GM12878 (cell line): ENCODE measurements at regions not wholly inside any gene's neighbourhood (a gene's known extent, or its start where the extent isn't known, plus 50 kb on each side); places are given as distances from the start of the nearest gene placed in this dataset.

Source experiments
- ATAC-seq: fragments of 200-7000 bp; cut with Tn5 transposase; 3 replicates; pipeline ENCODE4 v1.9.1; 2020; ENCODE audit warnings: mild to moderate bottlenecking, moderate library complexity
- BruUV-seq: library from RNA; stranded (reverse); fragments of 400-500 nt; replicated peaks from 2 replicates; lab custom pipeline; 2021; lab: Mats Ljungman, UMichigan
- CTCF ChIA-PET: fragments of 300-600 bp; sonication (Branson Sonifier 250); formaldehyde crosslinking; extraction: SDS; loops from one replicate; lab custom pipeline; 2021; ENCODE audit warnings: inconsistent platforms; lab: Yijun Ruan, JAX
- POLR2A ChIA-PET: fragments of 350-600 bp; formaldehyde crosslinking; extraction: SDS; loops from one replicate; lab custom pipeline; 2021; ENCODE audit warnings: inconsistent platforms; lab: Charles Lee
- RAD21 ChIA-PET: fragments of 300-600 bp; sonication (Branson Sonifier 250); formaldehyde crosslinking; loops from one replicate; lab custom pipeline; 2023; ENCODE audit warnings: antibody characterized with exemption; ENCODE audit not compliant: unreplicated experiment; lab: Charles Lee
- SMC1A ChIA-PET: fragments of 300-600 bp; sonication (Branson Sonifier 250); formaldehyde crosslinking; loops from one replicate; lab custom pipeline; 2023; ENCODE audit not compliant: unreplicated experiment, uncharacterized antibody; lab: Charles Lee
- DNase-seq: peaks from one replicate; pipeline ENCODE4 v3.0.0-alpha.2; 2011; ENCODE audit warnings: low read depth, low spot score
- FAIRE-seq: peaks from 3 replicates; lab custom pipeline; 2011; peaks lifted over from hg19 to GRCh38; lab: Jason Lieb, UNC
- H2AFZ ChIP-seq: 2 replicates; pipeline ENCODE4 v1.6.0; 2011; ENCODE audit warnings: low read depth, low read length, control low read depth; ENCODE audit not compliant: control insufficient read depth
- H3K27ac ChIP-seq: 2 replicates; pipeline ENCODE4 v1.5.1; 2011; ENCODE audit warnings: control low read depth; ENCODE audit not compliant: control insufficient read depth, insufficient read depth
- H3K27me3 ChIP-seq, 2 experiments: replicated peaks in 1 of 2; 2 replicates each; pipeline versions ENCODE4 v1.6.0 to v1.6.1; 2011; ENCODE audit warnings: low read length in 1 of 2; ENCODE audit not compliant: control insufficient read depth in 2 of 2, insufficient read depth in 2 of 2
- H3K36me3 ChIP-seq, 2 experiments: 2 replicates each; pipeline ENCODE4 v1.5.1; 2011; ENCODE audit warnings: low read length in 1 of 2; ENCODE audit not compliant: control insufficient read depth in 2 of 2, insufficient read depth in 2 of 2
- H3K4me1 ChIP-seq: 2 replicates; pipeline ENCODE4 v1.6.1; 2011; ENCODE audit warnings: mild to moderate bottlenecking, low read length, moderate library complexity, mixed read lengths; ENCODE audit not compliant: control insufficient read depth, insufficient read depth
- H3K4me2 ChIP-seq: 2 replicates; pipeline ENCODE4 v1.6.0; 2011; ENCODE audit warnings: control low read depth; ENCODE audit not compliant: control insufficient read depth, insufficient read depth
- H3K4me3 ChIP-seq: fragments of 200-600 bp; sonication (generic); 2 replicates; pipeline ENCODE4 v1.5.1; 2016
- H3K79me2 ChIP-seq: 2 replicates; pipeline ENCODE4 v1.6.0; 2011; ENCODE audit warnings: low read length; ENCODE audit not compliant: control insufficient read depth, insufficient read depth
- H3K9ac ChIP-seq: 2 replicates; pipeline ENCODE4 v1.8.0; 2011; ENCODE audit warnings: low read length, control low read depth, mixed read lengths; ENCODE audit not compliant: control insufficient read depth, insufficient read depth
- H3K9me3 ChIP-seq: replicated peaks from 3 replicates; pipeline ENCODE4 v1.5.1; 2011; ENCODE audit warnings: mild to moderate bottlenecking, low read length; ENCODE audit not compliant: control insufficient read depth, insufficient read depth
- H4K20me1 ChIP-seq: 2 replicates; pipeline ENCODE4 v1.6.0; 2011; ENCODE audit not compliant: control insufficient read depth, insufficient read depth
- CBX5 ChIP-seq: sonication (generic); IDR thresholded peaks from 2 replicates; pipeline ENCODE4 v1.6.1; 2016; ENCODE audit warnings: low read depth, moderate library complexity, mild to moderate bottlenecking, inconsistent platforms
- E2F4 ChIP-seq: IDR thresholded peaks from 2 replicates; pipeline ENCODE4 v1.6.1; 2012; ENCODE audit warnings: low read depth, low read length, improper control_type of control experiment
- HDGF ChIP-seq: fragments of 450-650 bp; IDR thresholded peaks from 2 replicates; pipeline ENCODE4 v1.6.1; 2016; ENCODE audit warnings: antibody characterized with exemption
- IKZF2 ChIP-seq, 2 experiments: fragments of 450-650 bp; IDR thresholded peaks; 2 replicates each; pipeline ENCODE4 v1.6.1; 2017; ENCODE audit warnings: mild to moderate bottlenecking in 2 of 2, moderate library complexity in 2 of 2
- KDM1A ChIP-seq: fragments of 200-600 bp; sonication (generic); IDR thresholded peaks from 2 replicates; pipeline ENCODE4 v1.6.1; 2016; ENCODE audit warnings: borderline replicate concordance
- MEF2A ChIP-seq: IDR thresholded peaks from 2 replicates; pipeline ENCODE4 v1.6.1; 2011; ENCODE audit warnings: low read depth, mild to moderate bottlenecking, low read length, moderate library complexity; ENCODE audit not compliant: insufficient read depth
- MYB ChIP-seq: fragments of 150-350 bp; IDR thresholded peaks from 2 replicates; pipeline ENCODE4 v1.6.1; 2014; ENCODE audit warnings: mild to moderate bottlenecking, low read depth, low read length, borderline replicate concordance
- NBN ChIP-seq: fragments of 450-650 bp; IDR thresholded peaks from 2 replicates; pipeline ENCODE4 v1.6.1; 2016
- PKNOX1 ChIP-seq: fragments of 450-650 bp; IDR thresholded peaks from 2 replicates; pipeline ENCODE4 v1.6.1; 2016; ENCODE audit warnings: mild to moderate bottlenecking
- SKIL ChIP-seq: fragments of 450-650 bp; IDR thresholded peaks from 2 replicates; pipeline ENCODE4 v1.6.1; 2017; ENCODE audit warnings: mild to moderate bottlenecking, low read depth, inconsistent platforms; ENCODE audit not compliant: poor library complexity, severe bottlenecking
- SRF ChIP-seq, 2 experiments: IDR thresholded peaks; 2 replicates each; pipeline ENCODE4 v1.6.1; 2011; ENCODE audit warnings: low read depth in 2 of 2, low read length in 2 of 2, mild to moderate bottlenecking in 1 of 2, moderate library complexity in 1 of 2
- TCF7 ChIP-seq: IDR thresholded peaks from 2 replicates; pipeline ENCODE4 v1.6.1; 2014; ENCODE audit warnings: antibody characterized with exemption, borderline replicate concordance
- YY1 ChIP-seq: IDR thresholded peaks from 2 replicates; pipeline ENCODE4 v1.6.1; 2011; ENCODE audit warnings: low read depth, mild to moderate bottlenecking, low read length
- ZNF274 ChIP-seq: IDR thresholded peaks from one replicate; pipeline ENCODE4 v1.8.0; 2011; ENCODE audit not compliant: insufficient read length, insufficient read depth
- WGBS: methylation state at CpG from one replicate; pipeline ENCODE4 v1.1.6; 2016; ENCODE audit warnings: low lambda C conversion rate; ENCODE audit not compliant: insufficient replicate concordance, insufficient coverage; ENCODE audit errors: missing lambda C conversion rate; 5-methylcytosine and 5-hydroxymethylcytosine counted together
- in situ Hi-C: fragments of 300-500 bp; cut with MboI; formaldehyde crosslinking; loops from 9 replicates; pipeline ENCODE4 v1.14.3; 2018; ENCODE audit warnings: mixed read lengths
- intact Hi-C: fragments of 100-400 bp; cut with micrococcal nuclease; formaldehyde crosslinking; loops from one replicate; pipeline ENCODE4 v1.14.2; 2022; ENCODE audit not compliant: unreplicated experiment

- no peak for TF ChIP-seq PKNOX1
- no peak for TF ChIP-seq SRF (IDR thresholded peaks at IDR 0.05; ENCODE audit: low read depth in 2 of 2, low read length in 2 of 2)
- no peak for TF ChIP-seq MEF2A
- TF ChIP-seq YY1, result no peak
- TF ChIP-seq TCF7, result no peak
- TF ChIP-seq KDM1A, result no peak
- TF ChIP-seq ZNF274, result no peak
- TF ChIP-seq NBN, result no peak
- TF ChIP-seq CBX5, result no peak
- intact Hi-C loops, result no loop called here
- BruUV-seq, result no TSS peak
- no peaks in the 10 kb centered on the region for H3K36me3 ChIP-seq
- FAIRE-seq (no peak), DNase-seq (no peak), ATAC-seq (no peak)
- in situ Hi-C loops, result no loop called here
- ChIA-PET RAD21 (no interaction called here), POLR2A (no interaction called here), SMC1A (no interaction called here), CTCF (no interaction called here)
- H3K79me2 ChIP-seq, result no peaks in the 10 kb centered on the region
- H3K4me2 ChIP-seq, result no peak overlapping the region
- no peak overlapping the region for H3K9ac ChIP-seq
- no peaks in the 10 kb centered on the region for H3K9me3 ChIP-seq
- H3K4me1 ChIP-seq, result no peaks in the 10 kb centered on the region
- H3K27ac ChIP-seq, result no peak overlapping the region
- H2AFZ ChIP-seq, result no peak overlapping the region
- no peak overlapping the region for H3K4me3 ChIP-seq
- no peaks in the 10 kb centered on the region for H4K20me1 ChIP-seq
- H3K27me3 ChIP-seq, result no peaks in the 10 kb centered on the region
- WGBS, result 0% methylated on average over 3 of the region's 3 CpGs
Measured at GRCh38 chr4:32544846-32545245, 1824.7 kb downstream of the PCDH7 start.

GRCh38 chr4:32551943-32552342 is 1831.8 kb downstream of the PCDH7 start:
- intact Hi-C loops (no loop called here), in situ Hi-C loops (no loop called here)
- H3K9me3 ChIP-seq, result no peaks in the 10 kb centered on the region
- no peak for FAIRE-seq
- H3K4me1 ChIP-seq, result no peaks in the 10 kb centered on the region
- ChIA-PET POLR2A (no interaction called here), CTCF (no interaction called here), SMC1A (interaction anchor here (1.0 kb wide), 1 partner anchor 8 kb away, joined by 4 read pairs; no protein-coding TSS in a partner anchor), RAD21 (no interaction called here)
- no peaks in the 10 kb centered on the region for H3K27me3 ChIP-seq
- H4K20me1 ChIP-seq, result no peaks in the 10 kb centered on the region
- H3K9ac ChIP-seq, result no peak overlapping the region
- no peak overlapping the region for H3K4me2 ChIP-seq
- no peak overlapping the region for H3K27ac ChIP-seq
- BruUV-seq, result no TSS peak
- H3K4me3 ChIP-seq, result no peak overlapping the region
- no peaks in the 10 kb centered on the region for H3K36me3 ChIP-seq
- H2AFZ ChIP-seq, result no peak overlapping the region
- no peaks in the 10 kb centered on the region for H3K79me2 ChIP-seq
- ATAC-seq, result no peak
- DNase-seq, result no peak
- TF ChIP-seq MYB (no peak), IKZF2 (IDR thresholded peaks at IDR 0.05) (no peak), SKIL (no peak), E2F4 (no peak), HDGF (no peak)
